ENCODE measurements at regions not wholly inside any gene's neighbourhood (a gene's known extent, or its start where the extent isn't known, plus 50 kb on each side); places are given as distances from the start of the nearest gene placed in this dataset.
"Not testable (repeated sequence)": the region's sequence is repeated elsewhere in the genome, so short reads cannot be mapped to it uniquely, and the experiment has no call there.

- no peaks in the 10 kb centered on the region for H3K9me3 Mint-ChIP-seq (ENCODE audit: low read depth)
- no peaks in the 10 kb centered on the region for H3K4me1 Mint-ChIP-seq (ENCODE audit: low read depth)
- H3K27me3 Mint-ChIP-seq (ENCODE audit: low read depth): peaks cover 35% of the 10 kb centered on the region
- no peak overlapping the region for H3K4me3 Mint-ChIP-seq (ENCODE audit: unreplicated experiment)
- H3K36me3 Mint-ChIP-seq (ENCODE audit: low read depth): no peaks in the 10 kb centered on the region
- TF ChIP-seq, protein P1, sequence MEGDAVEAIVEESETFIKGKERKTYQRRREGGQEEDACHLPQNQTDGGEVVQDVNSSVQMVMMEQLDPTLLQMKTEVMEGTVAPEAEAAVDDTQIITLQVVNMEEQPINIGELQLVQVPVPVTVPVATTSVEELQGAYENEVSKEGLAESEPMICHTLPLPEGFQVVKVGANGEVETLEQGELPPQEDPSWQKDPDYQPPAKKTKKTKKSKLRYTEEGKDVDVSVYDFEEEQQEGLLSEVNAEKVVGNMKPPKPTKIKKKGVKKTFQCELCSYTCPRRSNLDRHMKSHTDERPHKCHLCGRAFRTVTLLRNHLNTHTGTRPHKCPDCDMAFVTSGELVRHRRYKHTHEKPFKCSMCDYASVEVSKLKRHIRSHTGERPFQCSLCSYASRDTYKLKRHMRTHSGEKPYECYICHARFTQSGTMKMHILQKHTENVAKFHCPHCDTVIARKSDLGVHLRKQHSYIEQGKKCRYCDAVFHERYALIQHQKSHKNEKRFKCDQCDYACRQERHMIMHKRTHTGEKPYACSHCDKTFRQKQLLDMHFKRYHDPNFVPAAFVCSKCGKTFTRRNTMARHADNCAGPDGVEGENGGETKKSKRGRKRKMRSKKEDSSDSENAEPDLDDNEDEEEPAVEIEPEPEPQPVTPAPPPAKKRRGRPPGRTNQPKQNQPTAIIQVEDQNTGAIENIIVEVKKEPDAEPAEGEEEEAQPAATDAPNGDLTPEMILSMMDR (IDR thresholded peaks at IDR 0.05): peak; percentile 90
- H3K27ac Mint-ChIP-seq (ENCODE audit: unreplicated experiment): no peak overlapping the region
- no peak for DNase-seq (ENCODE audit: low spot score)
Measured at GRCh38 chr9:7570107-7570720, 229.4 kb downstream of the DMAC1 start.

DNA sequence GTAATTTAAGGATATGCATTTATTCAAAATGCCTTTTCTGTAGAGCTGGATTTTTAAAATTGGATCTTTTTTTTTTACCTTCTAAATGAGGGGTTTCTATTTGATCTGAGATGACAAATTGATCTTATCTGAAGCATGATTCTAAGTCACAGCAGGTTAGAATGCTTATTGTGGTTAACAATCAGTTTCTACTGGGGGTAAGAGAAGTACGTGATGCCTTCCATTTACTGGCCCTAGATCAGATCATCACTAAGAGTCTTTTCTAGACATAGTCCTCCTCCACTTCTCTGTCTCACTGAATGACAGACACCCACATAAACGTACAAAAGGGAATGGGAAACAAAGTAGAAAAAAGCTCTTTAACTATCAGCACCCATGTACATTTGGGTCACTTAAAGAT is 231.9 kb downstream of the DMAC1 start:
- Mint-ChIP-seq H3K9me3 (ENCODE audit: low read depth) (no peaks in the 10 kb centered on the region), H3K27ac (ENCODE audit: unreplicated experiment) (no peak overlapping the region), H3K4me3 (ENCODE audit: unreplicated experiment) (no peak overlapping the region), H3K36me3 (ENCODE audit: low read depth) (no peaks in the 10 kb centered on the region), H3K27me3 (ENCODE audit: low read depth) (peaks cover 34% of the 10 kb centered on the region), H3K4me1 (ENCODE audit: low read depth) (no peaks in the 10 kb centered on the region)
- TF ChIP-seq, protein P1 (IDR thresholded peaks at IDR 0.05): no peak
- no peak for DNase-seq (ENCODE audit: low spot score)

- Mint-ChIP-seq H3K36me3 (ENCODE audit: low read depth) (no peaks in the 10 kb centered on the region), H3K4me3 (ENCODE audit: unreplicated experiment) (no peak overlapping the region), H3K9me3 (ENCODE audit: low read depth) (no peaks in the 10 kb centered on the region), H3K27me3 (ENCODE audit: low read depth) (peaks cover 11% of the 10 kb centered on the region), H3K27ac (ENCODE audit: unreplicated experiment) (no peak overlapping the region), H3K4me1 (ENCODE audit: low read depth) (no peaks in the 10 kb centered on the region)
- TF ChIP-seq, protein P1 (IDR thresholded peaks at IDR 0.05): no peak
- no peak for DNase-seq (ENCODE audit: low spot score)
Measured at GRCh38 chr9:7561527-7562080, 238.0 kb downstream of the DMAC1 start.

- Mint-ChIP-seq H3K27ac (ENCODE audit: unreplicated experiment) (no peak overlapping the region), H3K36me3 (ENCODE audit: low read depth) (no peaks in the 10 kb centered on the region), H3K9me3 (ENCODE audit: low read depth) (no peaks in the 10 kb centered on the region), H3K27me3 (ENCODE audit: low read depth) (peaks cover 10% of the 10 kb centered on the region), H3K4me1 (ENCODE audit: low read depth) (no peaks in the 10 kb centered on the region), H3K4me3 (ENCODE audit: unreplicated experiment) (no peak overlapping the region)
- DNase-seq (ENCODE audit: low spot score): no peak
- TF ChIP-seq, protein P1 (IDR thresholded peaks at IDR 0.05): no peak
Measured at GRCh38 chr9:7560669-7561305, 238.8 kb downstream of the DMAC1 start.

- no peaks in the 10 kb centered on the region for H3K4me1 Mint-ChIP-seq (ENCODE audit: low read depth)
- no peak for DNase-seq (ENCODE audit: low spot score)
- TF ChIP-seq, protein P1 (IDR thresholded peaks at IDR 0.05): no peak
- H3K9me3 Mint-ChIP-seq (ENCODE audit: low read depth): peaks cover 3% of the 10 kb centered on the region
- H3K36me3 Mint-ChIP-seq (ENCODE audit: low read depth): no peaks in the 10 kb centered on the region
- H3K27me3 Mint-ChIP-seq (ENCODE audit: low read depth): peaks cover 2% of the 10 kb centered on the region
- no peak overlapping the region for H3K4me3 Mint-ChIP-seq (ENCODE audit: unreplicated experiment)
- H3K27ac Mint-ChIP-seq (ENCODE audit: unreplicated experiment): no peak overlapping the region
Measured at GRCh38 chr9:7554699-7555098, 244.9 kb downstream of the DMAC1 start.

GRCh38 chr9:7552706-7553105 is 246.9 kb downstream of the DMAC1 start:
- not testable (repeated sequence) for H3K27me3 Mint-ChIP-seq (ENCODE audit: low read depth); H3K36me3 Mint-ChIP-seq (ENCODE audit: low read depth); H3K4me1 Mint-ChIP-seq (ENCODE audit: low read depth)

More at GRCh38 chr9:7552706-7553105, 246.9 kb downstream of the DMAC1 start:
- H3K27ac Mint-ChIP-seq (ENCODE audit: unreplicated experiment); H3K9me3 Mint-ChIP-seq (ENCODE audit: low read depth); DNase-seq (ENCODE audit: low spot score); H3K4me3 Mint-ChIP-seq (ENCODE audit: unreplicated experiment): not testable (repeated sequence)
